Heart left ventricle (tissue), 16 donors: ENCODE measurements at regions not wholly inside any gene's neighbourhood (a gene's known extent, or its start where the extent isn't known, plus 50 kb on each side); places are given as distances from the start of the nearest gene placed in this dataset.
A peak's percentile ranks its signal among the peaks of the same experiment; 100 is the strongest.

Experiments used
- ATAC-seq, 4 donors: fragments of 200-7000 bp; cut with Tn5 transposase; one replicate each; pipeline ENCODE4 v1.9.1; 2020 to 2022; ENCODE audit warnings: moderate library complexity in 4 of 4, mild to moderate bottlenecking in 3 of 4, moderate number of reproducible peaks in 1 of 4
- DNase-seq, 5 donors: peaks; one replicate each; pipeline ENCODE4 v3.0.0-alpha.2; 2020
- H3K27ac ChIP-seq, 12 donors: fragments of 200-600 bp; sonication (generic) in 4 of 12; one replicate each; pipeline versions ENCODE4 v1.5.0 to v1.8.0; 2016 to 2022; ENCODE audit warnings: mild to moderate bottlenecking in 2 of 12
- H3K27me3 ChIP-seq, 9 donors: fragments of 200-600 bp; sonication (generic) in 2 of 9; one replicate each; pipeline versions ENCODE4 v1.5.1 to v1.8.0; 2016 to 2022; ENCODE audit warnings: mild to moderate bottlenecking in 3 of 9
- H3K36me3 ChIP-seq, 9 donors: fragments of 200-600 bp; sonication (generic) in 2 of 9; one replicate each; pipeline versions ENCODE4 v1.5.0 to v1.8.0; 2018 to 2022; ENCODE audit warnings: mild to moderate bottlenecking in 2 of 9
- H3K4me1 ChIP-seq, 12 donors: fragments of 200-600 bp; sonication (generic) in 4 of 12; one replicate each; pipeline versions ENCODE4 v1.5.0 to v1.8.0; 2016 to 2022; ENCODE audit warnings: mild to moderate bottlenecking in 3 of 12
- H3K4me3 ChIP-seq, 12 donors: fragments of 200-600 bp; sonication (generic) in 4 of 12; one replicate each; pipeline versions ENCODE4 v1.5.0 to v1.8.0; 2017 to 2022; ENCODE audit warnings: mild to moderate bottlenecking in 9 of 12, moderate library complexity in 4 of 12
- H3K9me3 ChIP-seq, 12 donors: fragments of 200-600 bp; sonication (generic) in 4 of 12; one replicate each; pipeline versions ENCODE4 v1.5.0 to v1.8.0; 2016 to 2022; ENCODE audit warnings: mild to moderate bottlenecking in 1 of 12
- CTCF ChIP-seq, 12 donors: fragments of 200-600 bp; sonication (generic) in 4 of 12; IDR thresholded peaks; one replicate each; pipeline versions ENCODE4 v1.5.0 to v1.8.0; 2018 to 2022; ENCODE audit warnings: antibody characterized with exemption in 12 of 12, mild to moderate bottlenecking in 5 of 12
- POLR2A ChIP-seq, 2 donors: fragments of 450-650 bp; IDR thresholded peaks; one replicate each; pipeline ENCODE4 v1.6.1; 2017; ENCODE audit warnings: antibody characterized with exemption in 2 of 2, mild to moderate bottlenecking in 2 of 2, moderate library complexity in 2 of 2
- WGBS, 4 donors: extraction: QIAGEN DNeasy Blood & Tissue Kit in 2 of 4; methylation state at CpG; one replicate each; pipeline versions ENCODE4 v1.1.5 to v1.1.7; 2013 to 2018; 5-methylcytosine and 5-hydroxymethylcytosine counted together
- intact Hi-C, 10 donors: fragments of 100-400 bp; cut with DNase I; formaldehyde crosslinking; loops; one replicate each; pipeline versions ENCODE4 v1.11.1 to v1.14.2; 2022
- donor health status: ischemic (EF 13 %, LVEDD 7.1; RV severe dilation, severe dysfunction).
- donor health status: healthy with polysubstance abuse.
- donor health status: DM: no; HTN: yes; CAD: no.
- donor health status: DM: no; HTN: no; CAD: no.
- donor health status: ischemic (EF 25% LVEDD 6.9; RV normal size, moderate dysfunction).
- donor health status: ischemic (EF 25% LVEDD 5.7; RV mildly dilated, moderate dysfunction).
- donor health status: healthy.
- donor health status: DM: yes; HTN: yes; CAD: no.
- donor health status: ischemic (EF 35%, LVEDD 5.7; RV mildly dilated, moderate dysfunction).
- donor health status: nonischemic (EF 11% LVEDD 7.7; RV severe dilation, severe dysfunction).
- donor health status: DM: yes; HTN: yes; CAD: no.
- donor health status: PGD.
- donor health status: ischemic (EF 29% LVEDD 5.4; RV normal size, mild dysfunction).
- donor health status: nonischemic (EF 23%, LVEDD 6.1; RV moderate dilation, normal function).

GRCh38 chr10:105986486-105986885 is 1178.0 kb downstream of the SORCS1 start:
- H3K4me3 ChIP-seq: no peak overlapping the region
- DNase-seq (no peak), ATAC-seq (no peak)
- H3K27ac ChIP-seq: no peak overlapping the region
- H3K27me3 ChIP-seq: no peaks in the 10 kb centered on the region
- no peaks in the 10 kb centered on the region for H3K36me3 ChIP-seq
- intact Hi-C loops: no loop called here
- no peak for TF ChIP-seq POLR2A (IDR thresholded peaks at IDR 0.05)
- no peak for TF ChIP-seq CTCF (IDR thresholded peaks at IDR 0.05)
- no peaks in the 10 kb centered on the region for H3K4me1 ChIP-seq
- WGBS, 4 donors: 66 to 77% (median 69%) methylated on average over 2 of the region's 2 CpGs
- H3K9me3 ChIP-seq: no peaks in the 10 kb centered on the region

GRCh38 chr10:105982735-105983134 is 1181.8 kb downstream of the SORCS1 start:
- DNase-seq: no peak
- no peak overlapping the region for H3K4me3 ChIP-seq
- no peak for ATAC-seq
- H3K4me1 ChIP-seq: no peaks in the 10 kb centered on the region
- WGBS, 4 donors: 79 to 88% (median 81%) methylated on average over 3 of the region's 3 CpGs
- intact Hi-C loops: no loop called here
- H3K27me3 ChIP-seq: no peaks in the 10 kb centered on the region
- no peaks in the 10 kb centered on the region for H3K9me3 ChIP-seq
- no peak overlapping the region for H3K27ac ChIP-seq
- TF ChIP-seq CTCF (IDR thresholded peaks at IDR 0.05) (no peak), POLR2A (IDR thresholded peaks at IDR 0.05) (no peak)
- no peaks in the 10 kb centered on the region for H3K36me3 ChIP-seq

- Histone ChIP-seq H3K4me1 (no peaks in the 10 kb centered on the region), H3K36me3 (no peaks in the 10 kb centered on the region), H3K9me3 (no peaks in the 10 kb centered on the region), H3K4me3 (no peak overlapping the region), H3K27ac (no peak overlapping the region), H3K27me3 (no peaks in the 10 kb centered on the region)
- 72 to 80% (median 78%) methylated on average over 2 of the region's 2 CpGs for WGBS, 4 donors
- intact Hi-C loops: no loop called here
- TF ChIP-seq POLR2A (IDR thresholded peaks at IDR 0.05) (no peak), CTCF (IDR thresholded peaks at IDR 0.05) (no peak)
- DNase-seq (no peak), ATAC-seq (no peak)
Measured at GRCh38 chr10:105981679-105982078, 1182.8 kb downstream of the SORCS1 start.

GRCh38 chr10:105974803-105975456 is 1189.6 kb downstream of the SORCS1 start:
- intact Hi-C loops: loop anchor here in 1 of 10 donors (10.0 kb wide), 1 partner anchor 910 kb away; no protein-coding TSS in a partner anchor
- DNase-seq: peak in 1 of 5 donors; percentile 29
- Histone ChIP-seq H3K9me3 (no peaks in the 10 kb centered on the region), H3K36me3 (no peaks in the 10 kb centered on the region), H3K4me1 (peaks cover 0 to 11% (median 0%) of the 10 kb centered on the region in 12 donors), H3K4me3 (peak overlapping the region in 9 of 12 donors; percentile 26 to 53 (median 37)), H3K27ac (peak overlapping the region in 2 of 12 donors; percentile 28 to 53), H3K27me3 (no peaks in the 10 kb centered on the region)
- ATAC-seq: peak in 3 of 4 donors; percentile 55 to 79 (median 62)
- TF ChIP-seq CTCF (IDR thresholded peaks at IDR 0.05): peak; percentile 44 to 69 (median 53)
- no peak for TF ChIP-seq POLR2A (IDR thresholded peaks at IDR 0.05)
- WGBS, 4 donors: 25 to 38% (median 31%) methylated on average over 7 of the region's 7 CpGs
